Kidney glomerular epithelial cell (primary cell): ENCODE measurements at regions not wholly inside any gene's neighbourhood (a gene's known extent, or its start where the extent isn't known, plus 50 kb on each side); places are given as distances from the start of the nearest gene placed in this dataset.

Experiments
- DNase-seq: peaks from one replicate; lab custom pipeline; 2025; lab: John Stamatoyannopoulos, UW

DNA sequence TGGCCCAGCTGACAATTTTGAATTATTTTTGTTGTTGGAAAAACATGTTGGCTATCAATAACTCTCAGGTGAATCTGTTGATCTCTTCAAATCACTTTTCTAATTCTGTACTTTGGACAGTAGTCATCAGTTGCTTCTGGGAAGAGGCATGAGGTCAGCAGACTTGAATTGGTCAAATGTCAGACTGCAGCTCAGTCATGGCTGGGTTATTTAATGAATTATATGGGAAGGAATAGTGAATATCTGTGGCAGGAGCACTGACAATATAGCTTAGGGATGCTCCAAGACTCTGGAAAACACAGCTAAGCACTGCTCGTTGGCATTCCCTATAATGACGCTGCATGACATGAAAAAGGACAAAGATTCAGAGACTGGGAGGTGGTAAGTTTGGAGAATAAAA lies 98.8 kb upstream of the GAP43 start:
- no peak for DNase-seq

DNA sequence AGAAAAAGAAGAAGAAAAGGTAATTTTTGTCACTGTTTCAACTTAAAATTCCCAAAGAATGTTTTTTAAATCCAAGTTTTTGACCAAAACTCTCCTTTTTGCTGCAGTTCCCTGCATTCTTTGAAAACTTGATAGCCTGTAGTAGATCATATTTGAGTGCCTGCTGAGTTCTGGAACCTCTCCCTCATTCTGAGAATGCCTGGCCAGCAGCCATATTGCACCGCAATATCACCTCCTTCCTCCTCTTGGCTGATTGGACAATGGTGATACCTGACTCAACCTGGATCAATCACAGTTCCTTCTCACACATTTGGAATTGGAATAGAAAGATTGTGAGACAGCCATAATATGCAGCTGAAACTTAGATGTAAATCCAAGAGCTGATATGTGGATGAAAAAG lies 97.6 kb upstream of the GAP43 start:
- no peak for DNase-seq

DNA sequence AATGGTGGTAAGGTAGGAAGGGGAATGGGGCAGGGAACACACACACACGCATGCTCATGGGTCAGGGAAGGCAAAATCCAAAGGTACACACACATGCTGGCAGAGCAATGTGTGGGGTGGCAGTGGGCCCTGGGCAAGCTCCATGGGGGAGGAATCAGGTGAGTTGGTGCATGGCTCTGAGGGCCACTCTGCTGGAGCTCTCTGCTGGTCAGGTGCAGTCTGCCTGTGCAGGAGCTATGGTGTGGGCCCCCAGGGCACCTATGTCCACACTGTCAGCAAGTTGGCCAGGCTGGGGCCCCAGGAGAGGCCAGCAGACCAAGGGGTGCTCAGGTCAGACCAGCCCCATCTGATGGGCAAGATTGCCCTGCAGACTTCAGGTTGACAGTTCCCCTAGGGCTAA lies 90.1 kb upstream of the GAP43 start:
- no peak for DNase-seq

DNA sequence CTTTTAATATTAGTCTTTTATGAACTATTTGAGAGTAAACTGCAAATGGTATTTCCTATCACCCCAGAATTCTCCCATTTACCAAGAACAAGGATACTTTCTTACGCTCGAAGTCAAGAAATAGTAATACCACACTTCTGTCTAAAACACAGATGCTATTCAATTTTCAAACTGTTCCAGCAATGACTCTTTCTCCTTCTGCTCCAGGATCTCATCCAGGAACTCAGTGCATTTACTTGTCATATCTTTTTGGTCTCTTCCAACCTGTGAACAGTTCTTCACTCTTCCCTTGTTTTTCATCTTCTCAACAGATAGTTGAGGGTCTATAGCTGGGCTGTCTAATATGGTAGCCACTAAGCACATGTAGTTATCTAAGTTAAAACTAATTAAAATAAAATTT lies 87.1 kb upstream of the GAP43 start:
- no peak for DNase-seq

DNA sequence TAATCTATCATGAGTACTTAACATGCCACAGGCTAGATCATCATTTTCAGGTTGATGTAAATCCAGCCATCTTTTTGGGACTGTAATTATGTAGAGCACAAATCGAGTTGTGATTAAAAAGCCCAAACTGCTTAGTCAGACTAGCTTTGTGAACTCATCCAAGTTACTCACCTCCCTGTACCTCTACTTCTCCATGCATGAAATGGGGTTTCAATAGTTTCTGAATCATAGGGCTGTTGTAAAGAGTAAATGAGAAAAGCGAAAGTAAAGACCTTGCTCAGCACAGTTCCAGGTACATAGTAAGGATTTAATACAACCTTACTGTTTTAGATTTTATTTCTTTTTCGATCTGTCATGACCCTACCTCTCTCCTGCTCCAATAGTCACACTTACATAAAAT lies 85.6 kb upstream of the GAP43 start:
- no peak for DNase-seq

DNA sequence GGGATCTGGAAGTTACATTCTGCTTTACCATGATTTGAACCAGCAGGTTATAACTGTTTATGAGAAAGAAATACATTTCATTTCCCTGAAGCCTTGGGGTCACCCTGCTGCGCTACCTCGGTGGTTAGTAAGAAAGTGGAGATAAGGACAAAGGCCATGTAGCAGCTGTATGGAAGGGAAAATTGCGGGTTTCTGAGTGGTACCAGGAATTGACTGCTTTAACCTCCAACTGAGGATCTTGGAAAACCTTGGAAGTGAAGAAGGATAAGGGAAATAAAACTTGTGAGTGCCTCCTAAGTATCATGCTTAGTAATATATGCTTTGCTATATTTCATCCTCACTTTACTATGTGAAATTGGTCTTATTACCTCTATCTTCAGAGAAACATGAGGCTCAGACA lies 76.1 kb upstream of the GAP43 start:
- no peak for DNase-seq

DNA sequence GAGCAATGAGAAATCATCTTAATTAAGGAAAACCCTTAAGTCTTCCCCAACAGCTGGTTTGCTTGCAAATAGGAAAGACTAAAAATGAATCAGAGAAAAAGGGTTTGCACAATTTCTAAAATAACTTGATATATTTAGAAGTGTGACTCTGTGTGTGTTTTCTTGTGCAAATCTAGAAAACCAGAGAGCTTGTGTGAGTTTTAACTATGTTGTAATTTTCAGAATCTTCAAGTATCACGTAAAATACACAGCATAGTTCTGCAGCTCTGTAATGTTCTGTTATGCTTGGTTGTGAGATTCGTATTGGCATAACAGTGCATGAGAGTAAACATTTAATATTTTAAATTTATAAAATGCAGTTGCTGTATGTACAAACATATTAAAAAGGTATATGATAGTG lies 74.7 kb upstream of the GAP43 start:
- no peak for DNase-seq

DNA sequence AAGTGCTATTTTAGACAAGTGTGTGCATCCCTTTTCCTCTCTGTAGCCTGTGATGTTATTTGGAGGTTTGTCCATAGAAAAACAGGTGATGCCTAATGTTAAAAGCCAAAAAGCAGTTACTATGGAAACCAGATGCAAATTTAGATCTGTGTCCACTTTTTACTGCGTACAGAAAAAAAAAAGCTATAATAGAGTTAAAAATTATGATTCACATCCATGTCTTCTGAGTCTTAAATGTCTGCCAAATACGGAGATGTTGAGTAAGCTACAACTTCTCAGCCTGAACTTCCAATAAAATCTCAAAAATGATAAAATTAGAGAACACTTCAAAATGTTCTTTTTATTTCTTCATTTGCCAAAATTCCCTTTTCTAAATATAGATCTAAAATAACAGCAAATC lies 74.2 kb upstream of the GAP43 start:
- DNase-seq = no peak

DNA sequence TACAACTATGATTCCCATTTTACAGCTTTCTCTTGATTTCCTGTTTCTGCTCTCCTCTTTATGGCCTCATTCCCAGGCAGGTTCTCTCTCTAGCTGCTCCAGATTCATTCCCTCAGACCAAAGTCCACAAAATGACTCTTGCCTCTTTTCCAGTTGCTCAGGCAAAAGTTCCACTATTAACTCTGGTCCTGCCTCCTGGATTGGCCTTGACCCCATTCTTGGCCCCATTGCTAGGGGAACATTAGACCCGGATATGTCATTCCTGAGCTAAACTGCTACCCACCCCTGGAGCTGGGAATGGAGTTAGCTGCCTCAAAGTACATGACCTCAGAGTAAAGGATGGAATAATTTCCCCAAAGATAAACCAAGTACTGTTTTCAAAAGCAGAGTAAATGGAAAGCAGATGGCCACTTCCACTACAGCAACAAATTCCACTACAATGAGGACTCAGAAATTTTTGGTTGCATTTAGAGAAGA lies 73.0 kb upstream of the GAP43 start:
- no peak for DNase-seq

DNA sequence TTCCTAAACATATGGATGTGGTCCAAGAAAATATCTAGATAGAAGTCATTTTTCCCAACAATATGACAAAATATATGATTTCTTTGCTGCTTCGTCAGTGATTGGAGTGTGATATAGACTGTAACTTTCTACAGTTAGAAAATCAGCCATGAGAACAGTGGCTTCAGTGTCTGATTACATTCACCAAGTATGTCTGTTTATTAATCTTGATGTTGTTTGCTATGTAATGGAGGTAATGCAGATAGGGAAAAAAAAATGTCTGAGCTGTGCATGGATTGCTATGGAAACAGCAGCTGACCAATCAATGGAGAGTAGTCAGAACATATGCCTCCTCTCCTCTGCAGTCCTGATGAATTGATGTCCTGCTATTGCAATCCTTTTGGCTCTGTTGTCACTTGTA lies 72.3 kb upstream of the GAP43 start:
- DNase-seq = no peak

DNA sequence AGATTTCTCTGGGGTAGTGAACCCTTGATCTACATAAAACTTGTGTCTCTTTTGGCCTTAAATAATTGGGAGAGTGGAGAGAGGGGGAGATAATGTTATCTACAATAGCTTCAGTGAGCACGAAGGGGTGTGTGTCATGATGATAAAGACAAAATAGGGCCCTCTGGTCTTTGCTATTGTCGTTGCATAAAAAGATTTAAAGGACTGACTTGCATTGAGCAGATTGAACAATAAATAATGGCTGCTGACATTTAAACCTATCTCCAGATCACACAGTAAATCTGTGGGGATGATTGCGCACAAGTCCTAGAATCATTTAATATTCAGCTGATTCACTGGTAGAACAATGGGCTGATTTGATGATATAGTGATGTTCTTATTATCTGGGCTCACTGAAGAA lies 71.3 kb upstream of the GAP43 start:
- no peak for DNase-seq

DNA sequence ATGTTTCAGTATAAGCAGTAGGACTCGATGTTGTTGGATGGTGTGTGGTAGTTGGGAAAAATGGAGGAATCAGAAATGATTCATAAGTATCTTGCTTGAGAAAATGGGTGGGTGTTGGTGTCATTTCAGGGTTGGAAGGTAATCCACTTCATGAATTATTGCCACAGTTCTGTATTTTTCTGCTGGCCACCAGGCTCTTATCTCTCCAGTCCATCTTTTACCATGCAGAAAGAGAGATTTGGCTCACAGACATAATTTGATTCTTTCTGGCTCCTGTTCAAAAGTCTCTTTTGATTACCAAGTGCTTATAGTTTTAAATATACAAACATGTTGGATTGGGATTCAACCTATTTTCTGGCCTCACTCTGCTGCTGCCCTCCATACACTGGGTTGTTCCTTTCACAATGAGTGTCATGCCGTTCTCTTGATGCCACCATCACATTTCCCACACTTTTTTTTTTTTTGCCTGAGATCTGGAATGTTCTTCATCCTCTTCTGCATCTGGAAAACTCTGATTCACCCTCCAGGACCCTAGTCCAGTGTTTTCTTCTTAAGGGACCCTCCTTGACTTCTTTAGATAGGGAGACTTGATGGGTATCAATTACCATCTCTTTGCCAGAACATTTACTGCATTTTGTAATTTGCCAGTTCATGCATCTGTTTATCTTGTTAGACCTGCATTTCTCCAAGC lies 69.4 kb upstream of the GAP43 start:
- no peak for DNase-seq

DNA sequence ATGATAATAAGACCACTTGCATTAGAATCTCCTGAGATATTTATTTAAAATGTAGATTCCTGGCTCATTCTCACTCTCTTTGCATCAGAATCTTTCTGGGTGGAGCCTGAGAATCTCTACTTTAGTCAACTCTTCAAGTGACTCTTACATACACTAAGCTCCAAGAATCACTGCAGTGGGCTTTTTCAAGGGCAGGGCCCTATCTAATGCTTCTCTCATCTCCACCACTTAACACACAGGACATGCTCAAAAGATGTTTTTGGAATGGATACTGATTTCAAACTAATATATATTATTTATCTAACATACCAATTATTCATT lies 68.9 kb upstream of the GAP43 start:
- DNase-seq = no peak

DNA sequence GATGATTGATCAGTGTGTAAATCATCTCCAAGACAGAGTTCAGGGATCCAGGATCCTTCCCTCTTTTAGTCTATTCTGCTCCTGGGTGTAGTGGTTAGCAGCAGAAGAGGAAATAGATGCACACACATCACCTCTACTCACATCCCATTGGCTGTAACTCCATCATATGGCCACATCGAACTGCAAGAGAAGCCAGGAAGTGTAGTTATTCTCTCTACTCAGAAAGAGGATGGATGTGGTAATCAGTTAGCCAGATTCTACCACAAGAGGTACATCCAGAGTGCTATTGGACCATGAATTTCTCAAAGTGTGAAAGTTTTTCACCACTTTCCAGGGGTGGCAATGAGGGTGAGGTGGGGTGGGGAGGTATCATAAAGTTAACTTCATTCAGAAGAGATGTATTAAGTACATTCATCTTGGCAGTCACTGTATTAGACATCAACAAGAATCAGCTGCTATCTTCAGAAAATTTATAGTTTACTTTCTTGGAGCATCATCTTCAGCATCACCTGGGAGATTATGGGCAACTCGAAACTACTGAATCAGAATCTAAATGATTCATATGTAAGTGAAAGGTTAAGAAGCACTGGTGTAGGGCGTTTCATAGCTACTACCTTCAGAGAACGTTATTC lies 60.6 kb upstream of the GAP43 start:
- no peak for DNase-seq

DNA sequence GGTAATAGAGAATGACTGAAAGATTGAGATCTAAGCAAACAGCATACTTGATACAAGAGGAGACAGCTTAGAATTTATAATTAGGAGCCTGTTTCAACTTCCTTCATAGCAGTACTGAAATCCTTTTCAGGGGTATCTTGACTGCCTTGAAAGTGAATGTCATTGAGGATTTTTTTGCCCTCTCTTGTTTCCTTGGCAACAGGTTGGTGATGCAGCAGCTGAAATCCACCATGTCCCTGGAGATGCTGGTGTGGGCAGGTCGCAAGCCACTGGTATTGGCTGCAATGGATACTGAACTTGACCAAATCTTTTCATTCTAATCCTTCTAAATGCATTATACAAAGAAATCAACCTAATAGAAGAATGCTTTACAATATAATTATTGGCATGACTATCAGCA lies 59.3 kb upstream of the GAP43 start:
- no peak for DNase-seq

DNA sequence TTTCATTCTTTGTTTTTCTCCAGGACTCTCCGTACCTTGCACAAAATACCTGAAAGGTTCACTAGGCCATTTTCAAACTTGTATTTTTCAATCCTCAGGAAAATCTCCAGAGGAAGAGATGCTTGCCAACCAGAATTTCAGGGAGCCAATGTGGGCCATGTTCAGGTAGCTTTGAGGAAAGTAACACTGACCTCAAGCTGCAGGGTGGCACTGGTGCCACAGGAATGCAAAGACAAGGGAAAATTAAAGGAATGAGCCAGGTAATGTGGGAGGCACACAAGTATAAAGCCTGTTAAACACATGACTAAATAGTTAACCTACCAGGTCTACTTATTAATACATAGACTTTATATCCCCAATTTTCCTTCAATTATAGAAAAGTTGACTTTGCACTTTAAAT lies 51.9 kb upstream of the GAP43 start:
- DNase-seq = no peak
